Fibroblast of mammary gland (primary cell): ENCODE measurements at regions not wholly inside any gene's neighbourhood (a gene's known extent, or its start where the extent isn't known, plus 50 kb on each side); places are given as distances from the start of the nearest gene placed in this dataset.

Source experiments
- DNase-seq: peaks from one replicate; pipeline ENCODE4 v3.0.0-alpha.2; 2010; ENCODE audit warnings: low read depth
- H3K4me3 ChIP-seq: 2 replicates; pipeline ENCODE4 v1.5.1; 2011; ENCODE audit warnings: low read depth, mild to moderate bottlenecking, low read length, moderate library complexity; ENCODE audit not compliant: control insufficient read depth
- TF ChIP-seq, protein P1 (sequence below): conservative IDR thresholded peaks from 2 replicates; pipeline ENCODE4 v1.5.1; 2011; ENCODE audit warnings: low read depth, low read length, inconsistent platforms; ENCODE audit not compliant: control insufficient read depth, insufficient read depth

DNA sequence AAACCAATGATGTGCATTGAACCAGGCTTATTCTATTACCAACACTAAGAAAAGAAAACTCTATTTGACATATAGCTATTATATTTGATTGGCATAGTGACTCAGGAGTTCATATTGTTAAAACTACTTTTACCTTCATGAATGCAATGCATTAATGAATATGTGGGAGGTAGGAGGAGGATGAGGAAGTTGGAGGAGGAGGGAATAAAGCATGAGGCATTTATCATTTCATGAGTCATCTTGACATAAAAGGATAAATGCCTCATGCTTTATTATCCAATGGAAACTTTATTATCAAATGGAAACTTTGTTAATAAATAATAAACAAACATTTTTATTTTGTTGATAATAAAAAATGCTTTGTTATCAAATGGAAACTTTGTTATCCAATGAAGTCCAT is 116.5 kb downstream of the SPRY2 start:
- DNase-seq = peak; percentile 47
- TF ChIP-seq, protein P1, sequence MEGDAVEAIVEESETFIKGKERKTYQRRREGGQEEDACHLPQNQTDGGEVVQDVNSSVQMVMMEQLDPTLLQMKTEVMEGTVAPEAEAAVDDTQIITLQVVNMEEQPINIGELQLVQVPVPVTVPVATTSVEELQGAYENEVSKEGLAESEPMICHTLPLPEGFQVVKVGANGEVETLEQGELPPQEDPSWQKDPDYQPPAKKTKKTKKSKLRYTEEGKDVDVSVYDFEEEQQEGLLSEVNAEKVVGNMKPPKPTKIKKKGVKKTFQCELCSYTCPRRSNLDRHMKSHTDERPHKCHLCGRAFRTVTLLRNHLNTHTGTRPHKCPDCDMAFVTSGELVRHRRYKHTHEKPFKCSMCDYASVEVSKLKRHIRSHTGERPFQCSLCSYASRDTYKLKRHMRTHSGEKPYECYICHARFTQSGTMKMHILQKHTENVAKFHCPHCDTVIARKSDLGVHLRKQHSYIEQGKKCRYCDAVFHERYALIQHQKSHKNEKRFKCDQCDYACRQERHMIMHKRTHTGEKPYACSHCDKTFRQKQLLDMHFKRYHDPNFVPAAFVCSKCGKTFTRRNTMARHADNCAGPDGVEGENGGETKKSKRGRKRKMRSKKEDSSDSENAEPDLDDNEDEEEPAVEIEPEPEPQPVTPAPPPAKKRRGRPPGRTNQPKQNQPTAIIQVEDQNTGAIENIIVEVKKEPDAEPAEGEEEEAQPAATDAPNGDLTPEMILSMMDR = no peak

DNA sequence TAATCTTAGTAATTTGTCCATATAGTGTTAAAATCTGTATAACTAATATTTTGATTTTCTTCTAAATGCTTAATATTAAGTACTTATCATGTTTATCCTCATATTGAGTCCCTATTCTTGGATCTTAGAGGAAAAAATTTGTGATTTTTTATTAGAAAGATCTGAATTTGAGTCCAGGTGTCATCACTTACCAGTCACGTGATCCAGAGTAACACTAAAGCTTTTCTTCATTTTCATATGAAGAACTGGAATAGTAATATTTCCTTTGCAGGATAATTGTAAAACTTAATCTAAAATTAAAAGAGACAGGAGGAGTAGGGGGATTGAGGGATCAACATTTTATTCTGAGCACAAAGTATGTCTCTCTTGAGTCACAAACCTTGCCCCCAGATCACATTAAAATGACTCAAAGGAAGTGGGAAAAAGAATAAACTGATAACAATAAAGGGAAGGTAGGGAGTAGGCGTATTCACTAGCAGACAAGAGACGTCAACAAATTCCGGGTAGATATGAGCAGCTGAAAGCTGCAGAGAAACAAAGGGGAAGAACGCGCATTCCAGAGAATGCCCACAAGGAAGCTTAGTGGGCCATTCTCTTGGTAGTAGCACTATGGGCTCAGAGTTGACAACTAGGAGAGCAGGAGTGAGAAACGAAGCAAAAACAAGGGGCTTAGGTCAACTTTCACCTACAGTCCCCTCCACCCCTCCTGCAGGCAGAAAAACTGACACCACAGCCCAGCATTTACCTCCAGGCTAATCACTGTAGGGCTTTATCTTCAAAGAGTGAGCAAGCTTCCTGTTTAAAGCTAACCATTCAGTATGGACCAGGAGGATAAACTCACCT is 123.1 kb downstream of the SPRY2 start:
- TF ChIP-seq, protein P1 = no peak
- no peak for DNase-seq
- no peak overlapping the region for H3K4me3 ChIP-seq

More for the DNA sequence above, 116.5 kb downstream of the SPRY2 start:
- H3K4me3 ChIP-seq = no peak overlapping the region

DNA sequence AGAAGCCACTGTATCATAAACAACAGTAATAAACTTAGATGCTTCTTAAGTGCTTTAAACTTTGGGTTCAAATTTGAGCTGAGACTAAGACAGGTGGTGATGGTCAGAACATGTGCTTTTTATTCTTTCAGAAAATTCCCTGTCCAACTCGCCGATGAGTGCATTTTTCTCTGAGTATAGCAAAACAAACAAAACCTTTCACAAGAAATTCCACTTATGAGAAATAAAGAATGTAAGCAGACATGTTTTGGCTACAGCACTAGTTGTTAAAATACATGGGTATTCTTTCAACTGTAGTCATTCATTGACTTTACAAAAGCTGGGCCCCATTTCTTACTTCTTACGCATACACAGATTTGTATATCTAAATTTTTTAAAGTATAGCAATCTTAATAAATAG is 125.6 kb downstream of the SPRY2 start:
- H3K4me3 ChIP-seq = no peak overlapping the region
- DNase-seq = no peak
- TF ChIP-seq, protein P1 = no peak

DNA sequence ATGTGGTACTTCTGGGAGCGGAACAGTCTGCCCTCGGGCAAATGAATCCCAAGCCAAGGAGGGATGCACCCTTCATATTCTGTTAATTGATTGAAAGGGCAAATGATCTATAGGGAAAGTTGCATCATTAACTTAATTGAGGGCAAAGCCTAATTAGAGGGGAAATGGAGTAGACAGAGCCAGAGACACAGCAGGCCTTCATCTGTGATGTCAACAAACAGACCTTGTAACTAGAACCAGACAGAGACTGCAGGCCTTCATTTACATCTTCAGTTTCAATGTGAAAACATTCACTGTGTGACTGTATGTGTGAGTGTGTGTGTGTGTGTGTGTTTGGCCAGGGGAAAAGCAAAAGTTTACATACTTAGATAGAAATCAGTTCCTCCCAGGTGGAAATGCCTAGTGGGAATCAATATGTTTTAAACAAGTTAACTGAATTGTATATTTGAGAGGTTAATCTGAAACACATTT is 126.4 kb downstream of the SPRY2 start:
- no peak overlapping the region for H3K4me3 ChIP-seq
- TF ChIP-seq, protein P1 = no peak
- DNase-seq = no peak

DNA sequence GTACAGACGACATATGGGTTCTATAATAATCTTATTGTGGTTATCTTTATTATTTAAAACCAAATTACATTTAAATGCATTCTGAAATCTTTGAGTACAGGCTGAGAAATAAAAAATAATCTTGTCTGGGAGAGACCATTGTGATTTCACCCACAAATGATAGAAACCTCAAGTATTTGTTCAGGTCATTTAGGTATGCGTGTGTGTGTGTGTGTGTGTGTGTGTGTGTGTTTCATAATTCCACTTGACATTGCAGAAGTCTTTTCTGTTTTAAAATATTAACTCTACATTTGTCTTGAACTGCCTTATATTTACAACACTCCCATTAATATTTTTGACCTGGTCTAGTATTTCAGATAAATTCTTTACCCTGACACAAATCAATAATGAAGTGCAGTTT is 126.9 kb downstream of the SPRY2 start:
- TF ChIP-seq, protein P1 = no peak
- no peak overlapping the region for H3K4me3 ChIP-seq
- DNase-seq = no peak

DNA sequence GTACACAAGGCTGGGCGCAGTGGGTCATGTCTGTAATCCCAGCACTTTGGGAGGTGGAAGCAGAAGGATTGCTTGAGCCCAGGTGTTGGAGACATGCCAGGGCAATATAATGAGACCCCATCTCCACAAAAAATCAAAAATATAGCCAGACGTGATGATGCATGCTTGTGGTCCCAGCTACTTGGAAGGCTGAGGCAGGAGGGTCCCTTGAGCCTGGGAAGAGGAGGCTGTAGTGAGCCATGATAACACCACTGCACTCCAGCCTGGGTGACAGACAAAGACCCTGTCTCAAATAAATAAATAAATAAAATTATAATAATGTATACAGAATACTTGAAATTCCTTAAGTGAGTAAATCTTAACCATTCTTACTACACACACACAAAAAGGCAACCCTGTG is 127.7 kb downstream of the SPRY2 start:
- TF ChIP-seq, protein P1 = no peak
- H3K4me3 ChIP-seq = no peak overlapping the region
- DNase-seq = no peak
